Subcutaneous abdominal adipose tissue (tissue), 5 donors: ENCODE measurements at regions not wholly inside any gene's neighbourhood (a gene's known extent, or its start where the extent isn't known, plus 50 kb on each side); places are given as distances from the start of the nearest gene placed in this dataset.
"Not testable (repeated sequence)": the region's sequence is repeated elsewhere in the genome, so short reads cannot be mapped to it uniquely, and the experiment has no call there.

Experiments used
- H3K27ac ChIP-seq: one replicate; pipeline ENCODE4 v1.7.0; 2013; ENCODE audit warnings: low read depth, mild to moderate bottlenecking, inconsistent platforms, low read length, moderate library complexity
- H3K27me3 ChIP-seq, 5 donors: one replicate each; pipeline ENCODE4 v1.7.0; 2013; ENCODE audit warnings: low read length in 5 of 5, inconsistent platforms in 1 of 5; ENCODE audit not compliant: control insufficient read depth in 5 of 5, insufficient read depth in 4 of 5
- H3K36me3 ChIP-seq, 5 donors: one replicate each; pipeline ENCODE4 v1.7.0; 2013; ENCODE audit warnings: low read length in 5 of 5; ENCODE audit not compliant: control insufficient read depth in 5 of 5, insufficient read depth in 5 of 5
- H3K4me1 ChIP-seq, 5 donors: one replicate each; pipeline ENCODE4 v1.7.0; 2013; ENCODE audit warnings: low read length in 5 of 5, mild to moderate bottlenecking in 3 of 5, moderate library complexity in 1 of 5; ENCODE audit not compliant: control insufficient read depth in 5 of 5, insufficient read depth in 5 of 5
- H3K4me3 ChIP-seq, 5 donors: one replicate each; pipeline ENCODE4 v1.7.0; 2013; ENCODE audit warnings: low read length in 5 of 5, low read depth in 1 of 5
- H3K9ac ChIP-seq, 5 donors: one replicate each; pipeline ENCODE4 v1.7.0; 2013; ENCODE audit warnings: low read length in 5 of 5, mild to moderate bottlenecking in 4 of 5, moderate library complexity in 3 of 5
- H3K9me3 ChIP-seq, 5 donors: one replicate each; pipeline ENCODE4 v1.7.0; 2013; ENCODE audit warnings: low read length in 5 of 5; ENCODE audit not compliant: control insufficient read depth in 5 of 5
- donor health status: healthy.
- donor health status: healthy.
- donor health status: healthy.
- donor health status: healthy.
- donor health status: healthy.

GRCh38 chr12:126033751-126034150 is 968.5 kb downstream of the AACS start:
- Histone ChIP-seq H3K9ac (no peak overlapping the region), H3K27me3 (no peaks in the 10 kb centered on the region), H3K4me1 (no peaks in the 10 kb centered on the region), H3K36me3 (no peaks in the 10 kb centered on the region), H3K27ac (no peak overlapping the region), H3K9me3 (no peaks in the 10 kb centered on the region), H3K4me3 (no peak overlapping the region)

GRCh38 chr12:126036348-126036747 is 971.1 kb downstream of the AACS start:
- H3K27ac ChIP-seq, result no peak overlapping the region
- no peak overlapping the region for H3K9ac ChIP-seq
- no peaks in the 10 kb centered on the region for H3K36me3 ChIP-seq
- H3K9me3 ChIP-seq, result peaks cover 0 to 6% (median 0%) of the 10 kb centered on the region in 5 donors
- no peak overlapping the region for H3K4me3 ChIP-seq
- no peaks in the 10 kb centered on the region for H3K27me3 ChIP-seq
- H3K4me1 ChIP-seq, result no peaks in the 10 kb centered on the region

DNA sequence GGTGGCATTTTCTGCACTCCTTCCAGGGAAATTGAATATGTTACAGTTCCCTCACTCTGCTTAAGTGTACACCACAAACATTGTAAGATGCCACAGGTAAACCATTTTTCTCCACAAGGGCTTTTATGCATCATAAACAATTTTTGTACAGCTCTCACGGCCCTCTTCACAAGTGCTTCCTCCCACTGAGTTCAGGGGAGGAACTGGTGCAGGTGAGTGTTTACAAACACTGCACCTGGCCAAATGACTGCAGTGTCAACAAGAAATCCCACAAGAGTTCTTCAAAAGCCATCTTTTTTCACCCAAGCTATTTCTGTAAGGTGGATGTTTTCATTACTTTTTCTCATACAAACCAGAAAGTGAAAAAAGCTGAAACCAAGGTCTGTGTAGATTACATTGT is 973.2 kb downstream of the AACS start:
- Histone ChIP-seq H3K4me3 (no peak overlapping the region), H3K27me3 (no peaks in the 10 kb centered on the region), H3K9me3 (peaks cover 0 to 6% (median 4%) of the 10 kb centered on the region in 5 donors), H3K4me1 (no peaks in the 10 kb centered on the region), H3K27ac (no peak overlapping the region), H3K9ac (no peak overlapping the region), H3K36me3 (no peaks in the 10 kb centered on the region)

GRCh38 chr12:126040307-126040706 is 975.1 kb downstream of the AACS start:
- Histone ChIP-seq H3K9me3 (peaks cover 0 to 6% (median 4%) of the 10 kb centered on the region in 5 donors), H3K4me3 (no peak overlapping the region), H3K9ac (no peak overlapping the region), H3K27me3 (peaks cover 0 to 2% (median 0%) of the 10 kb centered on the region in 5 donors), H3K27ac (no peak overlapping the region), H3K4me1 (no peaks in the 10 kb centered on the region), H3K36me3 (no peaks in the 10 kb centered on the region)

DNA sequence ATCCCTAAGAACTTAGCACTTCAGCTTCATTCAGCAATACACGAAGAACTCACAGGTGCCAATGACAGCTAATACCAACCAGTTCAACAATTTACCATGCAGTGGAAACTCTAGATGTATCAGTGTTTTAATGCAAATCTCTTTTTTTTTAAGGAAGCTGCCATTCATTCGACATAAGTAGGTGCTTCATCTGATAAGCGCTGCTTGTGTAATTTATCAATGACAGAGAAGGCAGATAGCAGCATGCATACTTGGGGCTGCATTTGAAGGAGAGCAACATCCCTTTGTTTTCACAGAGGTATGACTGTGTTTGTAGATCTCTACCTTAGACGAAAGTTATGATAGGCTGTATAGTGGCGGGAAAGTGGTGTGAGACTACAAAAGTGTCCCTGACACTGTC is 977.1 kb downstream of the AACS start:
- Histone ChIP-seq H3K27me3 (peaks cover 0 to 2% (median 0%) of the 10 kb centered on the region in 5 donors), H3K4me3 (no peak overlapping the region), H3K36me3 (no peaks in the 10 kb centered on the region), H3K9me3 (peaks cover 0 to 6% (median 4%) of the 10 kb centered on the region in 5 donors), H3K27ac (no peak overlapping the region), H3K9ac (no peak overlapping the region), H3K4me1 (no peaks in the 10 kb centered on the region)

DNA sequence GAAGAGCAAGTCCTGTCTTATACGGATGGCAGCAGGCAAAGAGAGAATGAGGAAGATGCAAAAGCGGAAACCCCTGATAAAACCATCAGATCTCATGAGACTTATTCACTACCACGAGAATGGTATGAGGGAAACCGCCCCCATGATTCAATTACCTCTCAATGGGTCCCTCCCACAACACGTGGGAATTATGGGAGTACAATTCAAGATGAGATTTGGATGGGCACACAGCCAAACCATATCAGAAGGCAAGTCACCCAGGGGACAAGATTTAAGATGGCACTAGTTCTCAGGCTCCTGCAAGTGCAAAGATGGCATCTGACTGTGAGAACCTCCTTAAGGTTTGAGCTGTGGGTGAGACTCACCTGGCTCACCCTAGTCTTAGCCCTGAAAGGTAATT is 984.3 kb downstream of the AACS start:
- not testable (repeated sequence) for H3K4me1 ChIP-seq, H3K27me3 ChIP-seq, H3K27ac ChIP-seq, H3K9ac ChIP-seq, H3K36me3 ChIP-seq, H3K9me3 ChIP-seq, H3K4me3 ChIP-seq

GRCh38 chr12:126051611-126052107 is 986.4 kb downstream of the AACS start:
- no peaks in the 10 kb centered on the region for H3K9me3 ChIP-seq
- H3K9ac ChIP-seq, result no peak overlapping the region
- H3K27me3 ChIP-seq, result no peaks in the 10 kb centered on the region
- no peaks in the 10 kb centered on the region for H3K36me3 ChIP-seq
- H3K4me3 ChIP-seq, result no peak overlapping the region
- H3K4me1 ChIP-seq, result no peaks in the 10 kb centered on the region
- no peak overlapping the region for H3K27ac ChIP-seq

DNA sequence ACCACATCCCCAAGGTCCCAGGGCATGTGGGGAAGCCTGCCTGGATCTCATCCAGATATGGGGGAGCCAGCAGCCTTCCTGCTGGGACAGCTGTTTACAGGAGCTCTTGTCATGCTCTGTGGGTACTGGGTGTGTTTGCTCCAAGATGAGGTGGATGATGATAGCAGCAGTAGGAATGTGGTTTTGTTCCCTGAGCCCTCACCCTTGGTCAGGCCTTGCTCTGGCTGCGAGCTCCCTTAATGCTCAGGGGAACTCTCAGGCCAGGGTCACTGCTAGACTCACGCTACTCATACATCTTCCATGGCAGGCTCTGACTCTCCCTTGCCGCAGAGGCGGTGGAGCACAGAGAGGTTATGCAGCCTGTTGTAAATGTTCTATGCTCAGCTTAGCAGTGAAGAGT is 990.3 kb downstream of the AACS start:
- no peak overlapping the region for H3K9ac ChIP-seq
- H3K27ac ChIP-seq, result no peak overlapping the region
- no peaks in the 10 kb centered on the region for H3K27me3 ChIP-seq
- no peaks in the 10 kb centered on the region for H3K36me3 ChIP-seq
- H3K4me1 ChIP-seq, result no peaks in the 10 kb centered on the region
- H3K9me3 ChIP-seq, result no peaks in the 10 kb centered on the region
- no peak overlapping the region for H3K4me3 ChIP-seq

DNA sequence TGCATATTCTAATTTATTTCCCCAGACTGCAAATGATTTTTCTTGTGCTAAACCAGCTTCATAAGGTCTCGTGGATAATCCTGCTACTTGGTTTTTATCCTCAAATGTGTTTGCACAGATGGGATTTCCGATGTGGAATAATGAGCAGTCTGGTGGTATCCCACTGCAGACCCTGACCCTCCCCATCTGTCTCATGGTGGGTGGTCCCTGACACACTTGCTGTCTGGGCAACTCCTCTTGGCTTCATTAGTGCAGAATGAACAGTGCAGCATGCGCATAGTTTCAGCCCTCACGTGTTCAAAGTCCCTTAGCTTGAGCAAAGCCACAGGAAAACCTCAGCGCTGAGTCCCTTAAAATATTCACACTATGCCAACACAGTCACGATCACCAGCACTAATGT is 996.5 kb downstream of the AACS start:
- H3K9ac ChIP-seq, result no peak overlapping the region
- H3K9me3 ChIP-seq, result peaks cover 0 to 6% (median 0%) of the 10 kb centered on the region in 5 donors
- H3K27ac ChIP-seq, result no peak overlapping the region
- H3K4me3 ChIP-seq, result no peak overlapping the region
- peaks cover 0 to 3% (median 0%) of the 10 kb centered on the region in 5 donors for H3K27me3 ChIP-seq
- no peaks in the 10 kb centered on the region for H3K4me1 ChIP-seq
- no peaks in the 10 kb centered on the region for H3K36me3 ChIP-seq

GRCh38 chr12:126064028-126064427 is 998.8 kb downstream of the AACS start:
- peaks cover 0 to 3% (median 0%) of the 10 kb centered on the region in 5 donors for H3K27me3 ChIP-seq
- H3K4me3 ChIP-seq, result no peak overlapping the region
- H3K4me1 ChIP-seq, result no peaks in the 10 kb centered on the region
- H3K27ac ChIP-seq, result no peak overlapping the region
- no peak overlapping the region for H3K9ac ChIP-seq
- peaks cover 0 to 7% (median 0%) of the 10 kb centered on the region in 5 donors for H3K9me3 ChIP-seq
- no peaks in the 10 kb centered on the region for H3K36me3 ChIP-seq
